ENCODE measurements at regions not wholly inside any gene's neighbourhood (a gene's known extent, or its start where the extent isn't known, plus 50 kb on each side); places are given as distances from the start of the nearest gene placed in this dataset.

DNA sequence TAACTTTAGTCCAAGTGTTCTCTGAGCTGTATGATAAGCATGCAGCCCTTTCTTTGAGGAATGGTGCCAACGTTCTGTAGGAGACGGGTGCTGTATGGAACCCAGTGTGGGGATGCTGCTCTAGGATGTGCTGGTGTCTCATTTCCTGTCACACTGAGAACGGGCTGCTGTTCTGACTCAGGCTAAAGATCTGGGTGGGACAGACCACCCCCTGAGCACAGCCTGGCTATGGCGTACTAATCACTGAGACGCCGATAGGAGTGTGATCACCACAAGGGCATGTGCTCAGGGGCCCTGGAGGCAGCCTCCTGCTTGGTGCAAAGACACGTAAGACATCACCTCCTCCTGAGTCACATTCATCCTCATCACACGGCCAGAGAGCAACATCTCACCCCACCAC lies 240.4 kb downstream of the IRX2 start:
- H3K9me3 ChIP-seq, result no peaks in the 10 kb centered on the region
- H3K4me3 ChIP-seq, result no peak overlapping the region
- no peaks in the 10 kb centered on the region for H3K36me3 ChIP-seq
- no peak for DNase-seq
- H3K27me3 ChIP-seq, result no peaks in the 10 kb centered on the region
- no peak for TF ChIP-seq CTCF (IDR thresholded peaks at IDR 0.05)
- no peak for TF ChIP-seq POLR2A (IDR thresholded peaks at IDR 0.05)
- no peak for TF ChIP-seq POLR2AphosphoS5 (IDR thresholded peaks at IDR 0.05)
- 80 to 94% methylated on average over 7 to 8 of the region's 8 CpGs for WGBS, 2 donors
- no peaks in the 10 kb centered on the region for H3K4me1 ChIP-seq
- no peak for ATAC-seq (ENCODE audit: low FRiP score in 2 of 2)
- H3K27ac ChIP-seq, result no peak overlapping the region

DNA sequence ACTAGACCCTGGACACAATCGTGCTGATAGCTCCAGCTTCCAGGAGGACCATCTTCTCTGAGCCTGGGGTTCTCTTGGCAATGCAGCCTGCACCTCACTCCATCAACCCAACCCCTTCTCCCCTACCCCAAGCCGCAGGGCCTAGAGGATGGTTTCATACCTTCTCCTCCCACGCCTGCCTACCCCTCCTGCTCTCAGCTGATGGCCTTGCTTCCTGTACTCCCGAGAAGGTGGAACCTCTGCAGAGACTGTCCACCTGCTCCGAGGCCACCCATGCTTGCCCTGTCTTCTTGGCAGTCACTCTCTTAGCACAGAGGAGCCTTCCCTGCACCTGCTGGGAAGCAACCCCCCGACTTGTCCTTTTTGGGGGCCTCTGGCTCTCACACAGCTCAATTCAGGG lies 241.9 kb downstream of the IRX2 start:
- WGBS, 2 donors, result 77 to 79% methylated on average over 6 of the region's 6 CpGs
- no peak for ATAC-seq (ENCODE audit: low FRiP score in 2 of 2)
- no peak for TF ChIP-seq POLR2A (IDR thresholded peaks at IDR 0.05)
- TF ChIP-seq POLR2AphosphoS5 (IDR thresholded peaks at IDR 0.05), result no peak
- TF ChIP-seq CTCF (IDR thresholded peaks at IDR 0.05), result no peak
- no peak overlapping the region for H3K27ac ChIP-seq
- no peak for DNase-seq
- no peak overlapping the region for H3K4me3 ChIP-seq
- no peaks in the 10 kb centered on the region for H3K4me1 ChIP-seq
- no peaks in the 10 kb centered on the region for H3K27me3 ChIP-seq
- H3K9me3 ChIP-seq, result no peaks in the 10 kb centered on the region
- H3K36me3 ChIP-seq, result no peaks in the 10 kb centered on the region

DNA sequence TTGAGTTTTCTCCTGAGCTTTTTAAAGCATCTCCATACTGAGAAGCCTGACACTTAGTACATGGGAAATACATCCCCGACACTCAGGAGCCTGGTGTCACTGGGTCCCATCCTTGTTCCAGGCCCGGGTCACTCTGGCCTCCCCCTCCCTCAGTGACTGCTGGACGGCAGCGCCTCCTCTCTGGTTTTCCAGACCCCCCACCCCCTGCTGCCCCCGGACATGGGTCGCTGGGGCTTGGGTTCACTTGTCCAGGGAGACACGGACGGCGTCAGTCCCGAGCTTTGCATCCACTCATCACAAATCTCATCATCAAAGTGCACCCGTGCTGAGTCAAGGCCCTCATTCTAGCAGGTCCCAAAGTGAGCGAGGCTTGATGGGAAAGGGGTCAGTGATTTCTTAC lies 243.0 kb downstream of the IRX2 start:
- no peaks in the 10 kb centered on the region for H3K4me1 ChIP-seq
- H3K36me3 ChIP-seq, result no peaks in the 10 kb centered on the region
- WGBS, 2 donors, result 80 to 89% methylated on average over 6 to 12 of the region's 12 CpGs
- DNase-seq, result no peak
- no peak overlapping the region for H3K4me3 ChIP-seq
- TF ChIP-seq POLR2A (IDR thresholded peaks at IDR 0.05) (no peak), POLR2AphosphoS5 (IDR thresholded peaks at IDR 0.05) (no peak), CTCF (IDR thresholded peaks at IDR 0.05) (no peak), EP300 (IDR thresholded peaks at IDR 0.05) (no peak)
- ATAC-seq (ENCODE audit: low FRiP score in 2 of 2), result no peak
- no peaks in the 10 kb centered on the region for H3K27me3 ChIP-seq
- no peaks in the 10 kb centered on the region for H3K9me3 ChIP-seq
- H3K27ac ChIP-seq, result no peak overlapping the region

DNA sequence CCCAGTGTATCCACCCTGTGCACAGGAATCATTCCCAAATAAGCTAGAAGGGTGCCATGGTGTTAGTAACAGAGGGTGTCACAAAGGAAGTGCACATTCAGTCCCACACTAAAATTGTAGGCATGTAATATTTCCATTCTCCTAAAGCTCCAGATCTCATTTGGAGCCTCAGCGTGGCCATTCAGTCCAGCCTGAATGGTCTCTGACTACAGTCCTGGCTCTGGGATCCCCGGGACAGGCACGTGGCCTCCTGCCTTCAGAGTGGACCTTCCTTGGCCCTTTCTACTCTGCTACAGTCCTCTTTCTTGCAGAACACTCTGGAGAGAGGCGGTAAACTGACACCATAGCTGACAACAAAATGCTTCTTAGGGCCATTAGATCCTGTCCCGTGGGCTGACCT lies 243.9 kb downstream of the IRX2 start:
- no peaks in the 10 kb centered on the region for H3K4me1 ChIP-seq
- no peak overlapping the region for H3K4me3 ChIP-seq
- ATAC-seq (ENCODE audit: low FRiP score in 2 of 2) (no peak), DNase-seq (no peak)
- WGBS, 2 donors, result 81 to 86% methylated on average over 5 of the region's 5 CpGs
- H3K9me3 ChIP-seq, result no peaks in the 10 kb centered on the region
- no peak overlapping the region for H3K27ac ChIP-seq
- H3K27me3 ChIP-seq, result no peaks in the 10 kb centered on the region
- no peaks in the 10 kb centered on the region for H3K36me3 ChIP-seq
- TF ChIP-seq POLR2AphosphoS5 (IDR thresholded peaks at IDR 0.05), result no peak

DNA sequence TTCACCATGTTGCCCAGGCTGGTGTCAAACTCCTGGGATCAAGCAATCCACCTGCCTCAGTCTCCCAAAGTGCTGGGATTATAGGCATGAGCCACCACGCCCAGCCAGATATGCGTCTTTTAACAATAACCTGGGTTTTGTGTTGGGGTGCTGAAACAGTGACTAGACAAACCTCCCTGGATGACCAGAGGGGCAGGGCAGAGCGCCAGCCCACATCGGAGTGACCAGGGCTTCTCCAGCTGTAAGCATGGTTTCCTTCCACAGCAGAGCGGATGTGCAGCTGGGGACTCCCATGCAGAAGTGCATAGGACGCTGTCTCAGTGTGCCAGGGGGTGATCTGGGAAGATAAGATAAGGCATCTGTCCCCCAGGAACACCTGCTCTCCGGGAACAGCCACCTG lies 244.9 kb downstream of the IRX2 start:
- ATAC-seq (ENCODE audit: low FRiP score in 2 of 2) (no peak), DNase-seq (no peak)
- no peak overlapping the region for H3K27ac ChIP-seq
- no peaks in the 10 kb centered on the region for H3K27me3 ChIP-seq
- no peaks in the 10 kb centered on the region for H3K4me1 ChIP-seq
- H3K4me3 ChIP-seq, result no peak overlapping the region
- H3K9me3 ChIP-seq, result no peaks in the 10 kb centered on the region
- TF ChIP-seq POLR2AphosphoS5 (IDR thresholded peaks at IDR 0.05) (no peak), POLR2A (IDR thresholded peaks at IDR 0.05) (no peak), CTCF (IDR thresholded peaks at IDR 0.05) (no peak), EP300 (IDR thresholded peaks at IDR 0.05) (no peak)
- no peaks in the 10 kb centered on the region for H3K36me3 ChIP-seq
- 70 to 92% methylated on average over 4 to 7 of the region's 7 CpGs for WGBS, 2 donors
